Activated B cell treated with CpG ODN at 0.5 μM for 24 hours (primary cell): ENCODE measurements at regions not wholly inside any gene's neighbourhood (a gene's known extent, or its start where the extent isn't known, plus 50 kb on each side); places are given as distances from the start of the nearest gene placed in this dataset.

Experiments
- ATAC-seq: fragments of 200-7000 bp; cut with Tn5 transposase; one replicate; pipeline ENCODE4 v1.10.0; 2021; ENCODE audit warnings: low read depth, mild to moderate bottlenecking, moderate library complexity
- CTCF ChIA-PET: fragments of 350-600 bp; sonication (Branson Sonifier 250); formaldehyde crosslinking; loops from one replicate; lab custom pipeline; 2021; ENCODE audit warnings: antibody characterized with exemption; lab: Charles Lee
- POLR2A ChIA-PET: fragments of 350-600 bp; sonication (Branson Sonifier 250); formaldehyde crosslinking; loops from one replicate; lab custom pipeline; 2021; ENCODE audit warnings: antibody characterized with exemption; lab: Charles Lee
- DNase-seq: peaks from one replicate; pipeline ENCODE4 v3.0.0; 2022
- H3K27ac Mint-ChIP-seq: one replicate; pipeline ENCODE4 v1.8.0; 2020; ENCODE audit warnings: mixed read lengths
- H3K27me3 Mint-ChIP-seq: one replicate; pipeline ENCODE4 v1.8.0; 2021; ENCODE audit warnings: mixed read lengths
- H3K36me3 Mint-ChIP-seq: one replicate; pipeline ENCODE4 v1.8.0; 2021; ENCODE audit warnings: low read depth, mixed read lengths
- H3K4me1 Mint-ChIP-seq: one replicate; pipeline ENCODE4 v1.8.0; 2021; ENCODE audit warnings: mixed read lengths
- H3K4me3 Mint-ChIP-seq: one replicate; pipeline ENCODE4 v1.8.0; 2020; ENCODE audit warnings: mild to moderate bottlenecking, mixed read lengths
- H3K9me3 Mint-ChIP-seq: one replicate; pipeline ENCODE4 v1.8.0; 2020; ENCODE audit warnings: mixed read lengths
- intact Hi-C: fragments of 100-400 bp; cut with micrococcal nuclease; formaldehyde crosslinking; loops from one replicate; pipeline ENCODE4 v1.15.1; 2024
- TF ChIP-seq, protein P1 (sequence below): fragments of 200-600 bp; IDR thresholded peaks from one replicate; pipeline ENCODE4 v1.8.0; 2022; ENCODE audit warnings: antibody characterized with exemption, mild to moderate bottlenecking

DNA sequence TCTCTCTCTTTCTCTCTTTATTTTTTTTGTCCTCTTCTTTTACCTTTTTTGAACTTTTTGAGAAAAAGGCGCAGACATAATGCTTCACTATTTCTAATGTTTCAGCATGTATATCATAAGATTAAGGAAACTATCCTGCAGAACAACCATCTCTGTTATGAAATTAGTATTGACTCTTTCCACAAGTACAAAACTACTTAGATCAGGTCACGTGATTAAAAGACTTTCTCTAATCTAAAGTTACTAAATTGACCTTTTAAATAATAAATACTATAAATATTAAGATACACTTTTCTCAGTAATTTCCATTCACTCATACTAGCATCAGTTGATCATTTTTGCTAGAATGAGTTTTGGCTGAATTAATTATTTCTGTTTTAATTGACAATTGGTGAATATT is 844.5 kb upstream of the LRFN5 start:
- ATAC-seq (no peak), DNase-seq (no peak)
- Mint-ChIP-seq H3K9me3 (peaks cover 7% of the 10 kb centered on the region), H3K27me3 (no peaks in the 10 kb centered on the region), H3K36me3 (no peaks in the 10 kb centered on the region), H3K4me3 (no peak overlapping the region), H3K4me1 (no peaks in the 10 kb centered on the region), H3K27ac (no peak overlapping the region)
- intact Hi-C loops = no loop called here
- TF ChIP-seq, protein P1, sequence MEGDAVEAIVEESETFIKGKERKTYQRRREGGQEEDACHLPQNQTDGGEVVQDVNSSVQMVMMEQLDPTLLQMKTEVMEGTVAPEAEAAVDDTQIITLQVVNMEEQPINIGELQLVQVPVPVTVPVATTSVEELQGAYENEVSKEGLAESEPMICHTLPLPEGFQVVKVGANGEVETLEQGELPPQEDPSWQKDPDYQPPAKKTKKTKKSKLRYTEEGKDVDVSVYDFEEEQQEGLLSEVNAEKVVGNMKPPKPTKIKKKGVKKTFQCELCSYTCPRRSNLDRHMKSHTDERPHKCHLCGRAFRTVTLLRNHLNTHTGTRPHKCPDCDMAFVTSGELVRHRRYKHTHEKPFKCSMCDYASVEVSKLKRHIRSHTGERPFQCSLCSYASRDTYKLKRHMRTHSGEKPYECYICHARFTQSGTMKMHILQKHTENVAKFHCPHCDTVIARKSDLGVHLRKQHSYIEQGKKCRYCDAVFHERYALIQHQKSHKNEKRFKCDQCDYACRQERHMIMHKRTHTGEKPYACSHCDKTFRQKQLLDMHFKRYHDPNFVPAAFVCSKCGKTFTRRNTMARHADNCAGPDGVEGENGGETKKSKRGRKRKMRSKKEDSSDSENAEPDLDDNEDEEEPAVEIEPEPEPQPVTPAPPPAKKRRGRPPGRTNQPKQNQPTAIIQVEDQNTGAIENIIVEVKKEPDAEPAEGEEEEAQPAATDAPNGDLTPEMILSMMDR = no peak
- ChIA-PET POLR2A (no interaction called here), CTCF (no interaction called here)

DNA sequence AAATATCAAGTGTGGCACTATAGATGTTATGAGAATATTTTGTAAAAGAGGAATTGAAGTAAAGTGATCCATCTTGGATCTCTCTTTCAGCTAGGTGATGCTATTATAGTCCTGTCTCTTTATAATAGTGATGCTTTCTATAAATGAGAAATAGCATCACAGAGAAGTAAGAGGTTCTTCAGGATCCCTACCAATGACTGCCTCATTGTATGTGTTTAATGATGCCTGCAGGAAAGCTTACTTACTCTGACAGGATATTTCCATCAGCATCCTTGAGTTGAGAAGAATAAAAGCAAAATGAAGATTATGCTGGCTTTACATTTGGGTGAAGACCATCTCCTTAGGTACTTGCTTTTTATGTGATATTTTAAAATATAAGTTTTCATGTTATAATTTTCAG is 846.0 kb upstream of the LRFN5 start:
- CTCF ChIA-PET = no interaction called here
- ATAC-seq = no peak
- Mint-ChIP-seq H3K4me1 (no peaks in the 10 kb centered on the region), H3K27ac (no peak overlapping the region), H3K4me3 (no peak overlapping the region), H3K9me3 (peaks cover 12% of the 10 kb centered on the region), H3K36me3 (no peaks in the 10 kb centered on the region), H3K27me3 (no peaks in the 10 kb centered on the region)
- intact Hi-C loops = no loop called here
- DNase-seq = no peak
- TF ChIP-seq, protein P1 = no peak
- POLR2A ChIA-PET = no interaction called here

DNA sequence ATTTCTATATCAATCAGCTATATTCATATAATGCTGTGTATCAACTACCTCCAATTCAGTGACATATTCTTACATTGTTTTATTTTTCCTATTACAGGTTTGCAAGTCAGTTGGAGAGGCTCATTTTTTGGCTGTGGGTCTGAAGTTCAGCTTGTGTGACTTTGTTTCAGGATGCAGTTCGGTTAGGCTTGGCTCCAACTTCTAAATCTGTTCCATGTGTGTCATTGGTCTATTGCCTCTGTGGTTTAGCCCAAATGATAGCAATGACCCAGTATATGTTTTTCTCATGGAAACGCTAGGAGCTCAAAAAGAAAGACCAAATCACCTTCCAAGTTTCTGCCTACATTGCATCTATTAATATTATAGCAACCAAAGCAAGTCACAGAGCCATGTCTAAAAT is 848.6 kb upstream of the LRFN5 start:
- DNase-seq (no peak), ATAC-seq (no peak)
- Mint-ChIP-seq H3K9me3 (peaks cover 19% of the 10 kb centered on the region), H3K4me3 (no peak overlapping the region), H3K27ac (no peak overlapping the region), H3K4me1 (no peaks in the 10 kb centered on the region), H3K27me3 (no peaks in the 10 kb centered on the region), H3K36me3 (no peaks in the 10 kb centered on the region)
- ChIA-PET CTCF (no interaction called here), POLR2A (no interaction called here)
- TF ChIP-seq, protein P1 = no peak
- intact Hi-C loops = no loop called here

DNA sequence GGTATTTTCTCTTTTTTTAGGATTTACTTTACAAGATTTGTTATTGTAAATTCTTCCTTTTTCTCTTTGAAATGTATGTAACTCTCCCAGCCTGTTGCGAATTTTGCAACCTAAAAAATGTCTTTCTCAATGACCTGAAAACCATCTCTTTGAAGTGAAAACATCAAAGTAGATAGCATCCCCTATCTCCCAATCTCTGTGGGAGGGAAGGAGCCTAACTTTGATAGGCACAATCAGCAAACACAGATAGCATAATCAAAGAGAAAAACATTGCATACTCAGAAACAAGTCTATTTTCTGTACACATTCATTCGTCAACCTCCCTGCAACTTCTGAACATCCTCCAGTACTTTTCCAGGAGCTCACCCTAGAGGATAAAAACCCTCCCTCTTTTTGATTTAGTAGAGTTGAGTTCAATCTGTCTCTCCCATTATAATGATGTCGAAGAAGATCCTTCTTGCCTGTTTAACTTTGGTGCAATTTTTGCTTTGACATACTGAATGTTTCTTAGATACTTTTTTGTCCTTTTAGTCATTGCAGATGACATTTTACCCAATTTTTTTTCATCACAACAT is 849.2 kb upstream of the LRFN5 start:
- POLR2A ChIA-PET = no interaction called here

DNA sequence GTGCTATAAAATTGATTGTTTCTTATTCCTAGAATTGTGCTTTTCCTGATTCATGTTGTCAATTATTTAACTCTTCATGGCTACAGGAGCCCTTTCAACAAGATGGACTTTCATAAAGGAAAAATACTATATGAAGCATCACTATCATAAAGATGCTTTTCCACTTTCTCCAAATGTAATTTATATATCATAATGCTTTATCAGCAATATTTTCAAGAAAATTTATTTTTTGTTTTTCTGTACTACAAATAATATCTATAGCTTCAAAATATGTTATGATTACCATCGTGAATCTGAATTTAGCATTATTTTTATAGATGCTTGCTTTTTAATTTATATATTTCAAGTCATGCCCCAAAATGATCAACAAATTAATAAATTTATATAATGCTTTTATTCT is 873.5 kb upstream of the LRFN5 start:
- POLR2A ChIA-PET = no interaction called here
- H3K9me3 Mint-ChIP-seq = peaks cover 8% of the 10 kb centered on the region
- H3K27me3 Mint-ChIP-seq = no peaks in the 10 kb centered on the region
- no peaks in the 10 kb centered on the region for H3K36me3 Mint-ChIP-seq
- no peak overlapping the region for H3K27ac Mint-ChIP-seq
- CTCF ChIA-PET = no interaction called here
- intact Hi-C loops = no loop called here
- TF ChIP-seq, protein P1 = no peak
- no peaks in the 10 kb centered on the region for H3K4me1 Mint-ChIP-seq
- DNase-seq = no peak
- ATAC-seq = no peak
- no peak overlapping the region for H3K4me3 Mint-ChIP-seq

More for the DNA sequence above, 849.2 kb upstream of the LRFN5 start:
- Mint-ChIP-seq H3K9me3 (peaks cover 16% of the 10 kb centered on the region), H3K36me3 (no peaks in the 10 kb centered on the region), H3K4me1 (no peaks in the 10 kb centered on the region), H3K27ac (no peak overlapping the region), H3K4me3 (no peak overlapping the region), H3K27me3 (no peaks in the 10 kb centered on the region)
- CTCF ChIA-PET = no interaction called here
- ATAC-seq (no peak), DNase-seq (no peak)
- TF ChIP-seq, protein P1 = no peak
- intact Hi-C loops = no loop called here
